Stomach (tissue), 8 donors: ENCODE measurements at regions not wholly inside any gene's neighbourhood (a gene's known extent, or its start where the extent isn't known, plus 50 kb on each side); places are given as distances from the start of the nearest gene placed in this dataset.
"Not testable (repeated sequence)": the region's sequence is repeated elsewhere in the genome, so short reads cannot be mapped to it uniquely, and the experiment has no call there.

ENCODE experiments used
- DNase-seq, 2 donors: peaks; one replicate each; pipeline versions ENCODE4 v3.0.0 to v3.0.0-alpha.2; 2013 to 2019
- H3K27ac ChIP-seq, 5 donors: fragments of 200-600 bp in 4 of 5; sonication (generic) in 4 of 5; one replicate each; pipeline ENCODE4 v1.5.1; 2013 to 2019; ENCODE audit warnings: mild to moderate bottlenecking in 1 of 5, moderate library complexity in 1 of 5
- H3K27me3 ChIP-seq, 3 donors: fragments of 200-600 bp; sonication (generic); one replicate each; pipeline ENCODE4 v1.5.1; 2017 to 2019; ENCODE audit warnings: mixed run types in 1 of 3
- H3K36me3 ChIP-seq, 4 donors: fragments of 200-600 bp; sonication (generic); 1 replicate in 3 of 4; 2 replicates in 1 of 4; pipeline ENCODE4 v1.5.1; 2016 to 2019
- H3K4me1 ChIP-seq, 4 donors: fragments of 200-600 bp; sonication (generic); one replicate each; pipeline ENCODE4 v1.5.1; 2016 to 2019
- H3K4me3 ChIP-seq, 4 donors: fragments of 200-600 bp; sonication (generic) in 3 of 4; one replicate each; pipeline ENCODE4 v1.5.1; 2016 to 2019; ENCODE audit warnings: mild to moderate bottlenecking in 1 of 4
- H3K9me3 ChIP-seq, 4 donors: fragments of 200-600 bp; sonication (generic); one replicate each; pipeline ENCODE4 v1.5.1; 2016 to 2019
- WGBS, 5 donors: extraction: QIAGEN DNeasy Blood & Tissue Kit in 3 of 5; methylation state at CpG; one replicate each; pipeline versions ENCODE4 v1.1.5 to v1.1.7; 2013 to 2018; 5-methylcytosine and 5-hydroxymethylcytosine counted together
- intact Hi-C: fragments of 100-400 bp; cut with DNase I; formaldehyde crosslinking; loops from one replicate; pipeline ENCODE4 v1.15.1; 2023; ENCODE audit warnings: low total_unique reads
- TF ChIP-seq, protein P1 (sequence below), 7 experiments: fragments of 450-650 bp in 4 of 7; fragments of 200-600 bp in 3 of 7; sonication (generic) in 3 of 7; IDR thresholded peaks; one replicate each; pipeline ENCODE4 v1.5.1; 2016 to 2019; ENCODE audit warnings: antibody characterized with exemption in 7 of 7, control low read depth in 2 of 7, mild to moderate bottlenecking in 1 of 7
- donor health status: healthy with polysubstance abuse.
- donor health status: Bipolar disorder and iron deficiency.
- donor health status: healthy.

DNA sequence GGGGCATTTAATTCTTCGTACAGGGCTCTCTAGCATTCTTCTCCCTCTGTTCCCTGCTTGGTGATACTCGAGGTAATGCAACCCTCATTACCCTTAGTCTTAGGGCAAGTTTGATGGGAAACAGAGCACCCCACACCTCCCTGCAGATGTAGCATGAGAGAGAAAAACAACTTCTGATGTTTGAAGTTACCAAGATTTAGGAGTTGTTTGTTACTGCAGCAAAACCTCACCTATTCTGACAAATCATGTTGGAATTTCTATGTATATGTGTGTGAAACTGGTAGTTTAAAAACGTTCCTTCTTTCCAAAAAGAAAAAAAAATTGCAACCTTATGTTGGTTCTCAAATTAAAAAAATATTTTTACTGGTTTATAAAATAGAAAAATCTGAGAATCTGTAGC is 145.3 kb upstream of the FAM90A26 start:
- H3K27me3 ChIP-seq = not testable (repeated sequence)

DNA sequence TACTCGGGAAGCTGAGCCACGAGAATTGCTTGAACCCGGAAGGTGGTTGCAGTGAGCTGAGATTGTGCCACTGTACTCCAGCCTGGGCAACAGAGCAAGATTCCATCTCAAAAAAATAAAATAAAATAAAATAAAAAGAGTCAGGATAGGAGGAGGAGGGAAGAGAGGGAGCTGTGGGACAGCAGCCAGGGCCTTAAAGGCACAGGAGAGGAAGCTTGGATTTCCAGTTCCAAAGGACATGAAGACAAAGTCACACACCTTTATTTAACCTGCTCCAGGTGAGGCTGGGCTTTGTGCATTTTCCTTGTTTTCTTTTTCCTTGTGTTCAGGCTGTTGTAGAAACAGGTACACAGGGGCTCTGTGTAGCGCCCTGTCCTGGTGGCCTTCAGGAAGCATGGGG is 138.2 kb upstream of the HMX1 start:
- DNase-seq, H3K4me1 ChIP-seq, H3K27me3 ChIP-seq, H3K9me3 ChIP-seq, H3K4me3 ChIP-seq, H3K36me3 ChIP-seq, intact Hi-C loops, H3K27ac ChIP-seq: not testable (repeated sequence)
- 74 to 88% (median 81%) methylated on average over 4 of the region's 4 CpGs for WGBS, 5 donors

More for the DNA sequence above, 145.3 kb upstream of the FAM90A26 start:
- H3K36me3 ChIP-seq, H3K4me3 ChIP-seq, H3K4me1 ChIP-seq, H3K27ac ChIP-seq, intact Hi-C loops, H3K9me3 ChIP-seq, DNase-seq: not testable (repeated sequence)
- 45 to 62% (median 57%) methylated on average over 3 of the region's 3 CpGs for WGBS, 5 donors

DNA sequence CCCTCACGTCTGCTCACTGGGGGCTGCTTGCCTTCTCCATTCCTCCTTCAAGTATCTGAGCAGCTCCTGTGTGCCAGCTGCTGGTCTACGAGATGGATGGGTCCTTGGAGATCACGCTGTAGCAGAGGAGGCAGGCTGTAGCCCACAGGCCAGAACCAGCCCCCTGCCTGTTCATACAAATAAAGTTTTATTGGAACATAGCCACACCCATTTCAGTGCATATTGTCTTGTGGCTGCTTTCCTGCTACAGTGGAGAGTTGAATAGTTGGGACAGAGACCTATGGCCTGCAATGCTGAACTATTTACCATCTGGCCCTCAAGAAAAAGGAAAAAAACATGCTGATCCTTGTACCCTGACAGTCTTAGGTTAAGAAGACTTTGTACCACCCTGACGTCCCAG is 136.8 kb upstream of the HMX1 start:
- H3K27ac ChIP-seq, H3K4me3 ChIP-seq, H3K9me3 ChIP-seq, DNase-seq, H3K36me3 ChIP-seq, H3K27me3 ChIP-seq, H3K4me1 ChIP-seq, intact Hi-C loops: not testable (repeated sequence)
- WGBS, 5 donors = 62 to 82% (median 77%) methylated on average over 1 to 4 of the region's 4 CpGs

DNA sequence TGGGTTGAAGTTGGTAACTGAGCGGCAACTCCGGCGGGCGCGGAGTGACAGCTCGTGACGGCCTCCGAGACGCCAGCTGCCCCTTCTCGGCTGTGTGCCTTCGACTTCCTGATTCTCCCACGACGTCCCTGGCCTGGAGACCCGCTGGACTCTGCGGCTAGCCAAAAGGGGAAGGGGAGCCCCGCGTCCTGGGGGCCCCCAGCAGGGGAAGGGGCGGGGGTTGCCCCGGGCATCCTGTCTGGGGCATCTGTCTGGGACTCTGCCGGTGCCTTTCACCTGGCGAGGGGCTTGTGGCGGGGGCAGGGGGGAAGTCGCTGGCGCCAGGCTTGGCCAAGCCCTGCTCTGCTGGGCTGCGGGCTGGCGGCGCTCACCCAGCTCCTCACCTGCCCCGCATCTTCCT is 129.5 kb upstream of the HMX1 start:
- H3K27ac ChIP-seq, intact Hi-C loops, H3K9me3 ChIP-seq, H3K36me3 ChIP-seq: not testable (repeated sequence)
- Histone ChIP-seq H3K27me3 (peaks cover 0 to 43% (median 20%) of the 10 kb centered on the region in 3 donors), H3K4me1 (peaks cover 6 to 10% (median 9%) of the 10 kb centered on the region in 4 donors), H3K4me3 (peak overlapping the region; percentile 35 to 38 (median 36))
- peak in 1 of 2 donors; percentile 14 for DNase-seq
- 0 to 9% (median 3%) methylated on average over 4 to 27 of the region's 28 CpGs for WGBS, 5 donors

DNA sequence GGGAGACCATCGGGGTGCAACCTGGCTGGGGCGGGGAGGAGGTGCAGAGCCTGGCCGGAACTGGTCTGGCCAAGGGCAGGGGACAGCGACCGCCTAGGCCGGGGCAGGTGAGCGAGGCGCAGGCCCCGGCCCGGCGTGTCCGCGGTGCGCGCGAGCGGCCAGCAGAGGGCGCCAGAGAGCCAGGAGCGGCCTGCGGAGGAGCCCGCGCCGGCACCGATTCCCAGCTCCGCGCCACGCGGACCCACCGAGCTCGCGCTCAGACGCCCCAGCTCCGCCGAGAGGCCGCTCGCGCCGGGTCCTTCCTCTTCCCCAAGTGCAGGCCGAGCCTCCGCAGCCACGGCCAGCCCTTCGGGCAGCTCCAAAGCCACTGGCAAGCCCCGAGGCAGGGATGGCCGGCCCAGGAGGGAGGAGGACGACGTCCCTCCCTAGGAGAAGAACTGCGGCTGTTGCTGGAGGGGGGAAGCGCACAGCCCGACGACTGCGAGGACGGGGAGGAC is 128.9 kb upstream of the HMX1 start:
- H3K9me3 ChIP-seq, H3K27ac ChIP-seq, intact Hi-C loops, H3K36me3 ChIP-seq: not testable (repeated sequence)
- peaks cover 0 to 43% (median 20%) of the 10 kb centered on the region in 3 donors for H3K27me3 ChIP-seq
- 2 to 10% (median 4%) methylated on average over 15 to 52 of the region's 52 CpGs for WGBS, 5 donors
- peak overlapping the region; percentile 35 to 38 (median 36) for H3K4me3 ChIP-seq
- TF ChIP-seq, protein P1, sequence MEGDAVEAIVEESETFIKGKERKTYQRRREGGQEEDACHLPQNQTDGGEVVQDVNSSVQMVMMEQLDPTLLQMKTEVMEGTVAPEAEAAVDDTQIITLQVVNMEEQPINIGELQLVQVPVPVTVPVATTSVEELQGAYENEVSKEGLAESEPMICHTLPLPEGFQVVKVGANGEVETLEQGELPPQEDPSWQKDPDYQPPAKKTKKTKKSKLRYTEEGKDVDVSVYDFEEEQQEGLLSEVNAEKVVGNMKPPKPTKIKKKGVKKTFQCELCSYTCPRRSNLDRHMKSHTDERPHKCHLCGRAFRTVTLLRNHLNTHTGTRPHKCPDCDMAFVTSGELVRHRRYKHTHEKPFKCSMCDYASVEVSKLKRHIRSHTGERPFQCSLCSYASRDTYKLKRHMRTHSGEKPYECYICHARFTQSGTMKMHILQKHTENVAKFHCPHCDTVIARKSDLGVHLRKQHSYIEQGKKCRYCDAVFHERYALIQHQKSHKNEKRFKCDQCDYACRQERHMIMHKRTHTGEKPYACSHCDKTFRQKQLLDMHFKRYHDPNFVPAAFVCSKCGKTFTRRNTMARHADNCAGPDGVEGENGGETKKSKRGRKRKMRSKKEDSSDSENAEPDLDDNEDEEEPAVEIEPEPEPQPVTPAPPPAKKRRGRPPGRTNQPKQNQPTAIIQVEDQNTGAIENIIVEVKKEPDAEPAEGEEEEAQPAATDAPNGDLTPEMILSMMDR (IDR thresholded peaks at IDR 0.05) = peak in 4 of 7 experiments; percentile 6 to 90 (median 85)
- peaks cover 6 to 10% (median 9%) of the 10 kb centered on the region in 4 donors for H3K4me1 ChIP-seq
- peak; percentile 66 to 78 for DNase-seq

DNA sequence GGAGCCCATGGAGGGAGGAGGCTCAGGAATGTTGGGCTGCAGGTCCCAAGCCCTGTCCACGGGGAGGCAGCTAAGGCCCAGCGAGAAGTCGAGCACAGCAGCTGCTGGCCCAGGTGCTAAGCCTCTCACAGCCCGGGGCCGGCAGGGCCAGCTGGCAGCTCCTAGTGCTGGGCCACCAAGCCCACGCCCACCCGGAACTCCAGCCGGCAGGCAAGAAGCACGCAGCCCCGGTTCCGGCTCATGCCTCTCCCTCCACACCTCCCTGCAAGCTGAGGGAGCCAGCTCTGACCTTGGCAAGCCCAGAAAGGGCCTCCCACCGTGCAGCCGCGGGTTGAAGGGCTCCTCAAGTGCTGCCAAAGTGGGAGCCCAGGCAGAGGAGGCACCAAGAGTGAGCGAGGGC is 121.3 kb upstream of the HMX1 start:
- 74 to 88% (median 86%) methylated on average over 11 to 15 of the region's 15 CpGs for WGBS, 5 donors
- H3K4me1 ChIP-seq, H3K27me3 ChIP-seq, H3K36me3 ChIP-seq, intact Hi-C loops, H3K4me3 ChIP-seq, DNase-seq, H3K27ac ChIP-seq, H3K9me3 ChIP-seq: not testable (repeated sequence)

DNA sequence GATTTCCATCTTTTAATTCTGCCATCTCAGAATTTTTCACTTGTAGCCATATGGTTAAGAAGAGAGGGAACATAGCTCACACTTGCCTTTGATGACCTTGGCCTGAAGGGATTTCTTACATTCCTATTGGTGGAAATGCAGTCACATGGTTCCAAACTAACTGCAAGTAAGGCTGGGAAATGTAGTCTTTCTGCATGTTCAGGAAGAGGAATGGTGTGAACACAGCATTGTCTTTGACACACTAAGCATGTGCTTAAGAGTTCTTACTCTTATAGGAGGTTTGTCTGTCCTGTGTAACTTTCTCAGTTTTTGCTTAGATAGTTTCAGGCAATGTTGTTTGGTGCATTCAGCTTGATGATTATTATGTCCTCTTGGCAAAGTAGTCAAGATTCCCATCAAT is 119.8 kb upstream of the HMX1 start:
- intact Hi-C loops, DNase-seq, H3K27me3 ChIP-seq, H3K4me1 ChIP-seq, H3K4me3 ChIP-seq, H3K9me3 ChIP-seq, H3K36me3 ChIP-seq, H3K27ac ChIP-seq: not testable (repeated sequence)

DNA sequence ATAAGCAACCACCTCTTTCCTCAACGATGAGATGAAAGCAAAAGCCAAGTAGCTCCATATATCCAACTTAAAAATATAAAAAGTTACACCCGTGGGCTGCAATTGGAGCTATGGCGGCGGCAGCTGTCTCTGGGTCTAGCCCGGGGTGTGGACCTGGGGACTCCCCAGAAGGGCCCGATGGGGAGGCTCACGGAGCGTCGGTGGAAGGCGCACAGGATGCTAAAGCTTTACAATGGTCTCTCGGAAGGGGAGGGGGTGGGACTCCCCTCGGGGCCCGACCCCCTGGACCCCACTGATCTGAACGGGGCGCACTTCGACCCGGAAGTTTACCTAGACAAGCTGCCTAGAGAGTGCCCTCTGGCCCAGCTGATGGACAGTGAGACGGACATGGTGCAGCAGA is 118.7 kb upstream of the HMX1 start:
- 87 to 93% (median 91%) methylated on average over 12 to 17 of the region's 18 CpGs for WGBS, 5 donors
- DNase-seq, H3K9me3 ChIP-seq, H3K27ac ChIP-seq, H3K27me3 ChIP-seq, H3K36me3 ChIP-seq, H3K4me1 ChIP-seq, H3K4me3 ChIP-seq, intact Hi-C loops: not testable (repeated sequence)

DNA sequence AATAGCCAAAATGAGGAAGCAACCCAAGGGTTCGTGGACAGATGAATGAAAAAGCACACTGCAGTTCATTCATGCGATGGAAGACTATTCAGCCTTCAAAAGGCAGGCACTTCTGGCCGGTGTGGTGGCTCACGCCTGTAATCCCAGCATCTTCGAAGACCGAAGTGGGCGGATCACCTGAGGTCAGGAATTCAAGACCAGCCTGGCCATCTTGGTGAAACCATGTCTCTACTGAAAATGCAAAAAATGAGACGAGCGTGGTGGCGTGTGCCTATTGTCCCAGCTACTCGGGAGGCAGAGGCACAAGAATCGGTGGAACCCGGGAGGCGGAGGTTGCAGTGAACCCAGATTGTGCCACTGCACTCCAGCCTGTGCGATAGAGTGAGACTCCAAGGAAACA is 114.1 kb upstream of the HMX1 start:
- H3K27ac ChIP-seq, H3K4me3 ChIP-seq, H3K4me1 ChIP-seq, H3K9me3 ChIP-seq, DNase-seq, H3K36me3 ChIP-seq, H3K27me3 ChIP-seq, intact Hi-C loops: not testable (repeated sequence)
- WGBS, 5 donors = 92 to 96% (median 93%) methylated on average over 15 of the region's 15 CpGs

DNA sequence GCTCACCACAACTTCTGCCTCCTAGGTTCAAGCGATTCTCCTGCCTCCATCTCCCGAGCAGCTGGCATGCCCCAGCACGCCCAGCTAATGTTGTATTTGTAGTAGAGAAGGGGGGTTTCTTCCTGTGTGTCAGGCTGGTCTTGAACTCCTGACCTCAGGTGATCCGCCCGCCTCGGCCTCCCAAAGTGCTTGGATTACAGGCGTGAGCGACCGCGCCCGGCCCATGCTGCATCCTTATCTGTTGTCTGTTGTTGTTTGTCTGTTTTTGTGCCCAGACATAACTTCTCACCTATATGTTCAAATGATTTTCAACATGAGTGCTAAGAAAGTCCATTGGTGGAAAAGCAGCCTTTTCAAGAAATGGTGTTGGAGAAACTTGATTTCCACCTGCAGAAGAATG is 113.0 kb upstream of the HMX1 start:
- H3K4me3 ChIP-seq, intact Hi-C loops, H3K36me3 ChIP-seq, H3K27me3 ChIP-seq, DNase-seq, H3K27ac ChIP-seq, H3K9me3 ChIP-seq, H3K4me1 ChIP-seq: not testable (repeated sequence)
- 77 to 84% (median 80%) methylated on average over 11 of the region's 11 CpGs for WGBS, 5 donors

DNA sequence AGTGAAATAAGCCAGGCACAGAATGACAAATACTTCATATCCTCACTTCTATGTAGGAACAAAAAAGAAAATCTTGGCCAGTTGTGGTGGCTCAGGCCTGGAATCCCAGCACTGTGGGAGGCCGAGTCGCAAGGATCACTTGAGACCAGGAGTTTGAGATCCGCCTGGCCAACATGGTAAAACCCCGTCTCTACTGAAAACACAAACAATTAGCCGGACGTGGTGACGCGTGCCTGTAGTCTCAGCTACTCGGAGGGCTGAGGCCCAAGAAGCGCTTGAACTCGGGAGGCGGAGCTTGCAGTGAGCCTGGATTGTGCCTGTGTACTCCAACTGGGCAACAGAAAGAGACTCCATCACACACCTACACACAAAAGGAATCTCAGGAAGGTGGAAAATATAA is 112.3 kb upstream of the HMX1 start:
- WGBS, 5 donors = 82 to 92% (median 89%) methylated on average over 12 of the region's 12 CpGs
- H3K4me3 ChIP-seq, H3K27me3 ChIP-seq, H3K27ac ChIP-seq, H3K36me3 ChIP-seq, H3K4me1 ChIP-seq, DNase-seq, H3K9me3 ChIP-seq, intact Hi-C loops: not testable (repeated sequence)
